Osteocyte (in vitro differentiated cells): ENCODE measurements at regions not wholly inside any gene's neighbourhood (a gene's known extent, or its start where the extent isn't known, plus 50 kb on each side); places are given as distances from the start of the nearest gene placed in this dataset.

Experiments used
- DNase-seq: peaks from one replicate; pipeline ENCODE4 v3.0.0; 2021; ENCODE audit warnings: mixed read lengths; ENCODE audit not compliant: unreplicated experiment; ENCODE audit errors: extremely low spot score
- H3K27ac Mint-ChIP-seq: one replicate; pipeline ENCODE4 v1.8.0; 2021; ENCODE audit warnings: mild to moderate bottlenecking, mixed read lengths; ENCODE audit not compliant: unreplicated experiment
- H3K27me3 Mint-ChIP-seq: one replicate; pipeline ENCODE4 v1.8.0; 2021; ENCODE audit warnings: mixed read lengths; ENCODE audit not compliant: unreplicated experiment
- H3K36me3 Mint-ChIP-seq: one replicate; pipeline ENCODE4 v1.8.0; 2021; ENCODE audit warnings: mixed read lengths; ENCODE audit not compliant: unreplicated experiment
- H3K4me1 Mint-ChIP-seq: one replicate; pipeline ENCODE4 v1.8.0; 2021; ENCODE audit warnings: mixed read lengths; ENCODE audit not compliant: unreplicated experiment
- H3K4me3 Mint-ChIP-seq: one replicate; pipeline ENCODE4 v1.8.0; 2021; ENCODE audit warnings: mild to moderate bottlenecking, moderate library complexity, mixed read lengths; ENCODE audit not compliant: unreplicated experiment
- H3K9me3 Mint-ChIP-seq: one replicate; pipeline ENCODE4 v1.8.0; 2021; ENCODE audit warnings: mixed read lengths; ENCODE audit not compliant: unreplicated experiment
- TF ChIP-seq, protein P1 (sequence below): fragments of 200-600 bp; sonication (generic); IDR thresholded peaks from 2 replicates; pipeline ENCODE4 v1.5.0; 2021; ENCODE audit warnings: antibody characterized with exemption, mild to moderate bottlenecking, moderate library complexity

DNA sequence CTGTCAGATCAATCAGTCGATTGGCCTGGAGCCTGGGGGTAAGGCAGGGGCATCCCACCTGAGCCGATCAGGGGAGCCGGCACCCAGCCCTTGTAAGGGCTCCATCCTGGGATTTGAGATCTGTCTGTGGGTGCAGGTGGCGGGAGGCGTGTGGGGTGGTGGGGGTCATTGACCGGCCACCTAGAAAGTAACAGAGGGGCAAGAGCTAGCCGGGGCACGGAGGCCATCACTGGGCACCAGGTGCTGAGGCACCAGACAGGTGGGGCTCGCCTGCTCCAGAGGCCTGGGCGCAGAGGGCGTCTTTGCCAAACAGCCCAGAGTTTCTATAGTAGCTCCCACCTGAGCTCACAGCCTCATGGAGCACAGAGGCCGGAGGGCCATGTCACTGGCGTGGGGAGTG, 55.5 kb upstream of the ADGRA1 start:
- H3K4me1 Mint-ChIP-seq: no peaks in the 10 kb centered on the region
- TF ChIP-seq, protein P1, sequence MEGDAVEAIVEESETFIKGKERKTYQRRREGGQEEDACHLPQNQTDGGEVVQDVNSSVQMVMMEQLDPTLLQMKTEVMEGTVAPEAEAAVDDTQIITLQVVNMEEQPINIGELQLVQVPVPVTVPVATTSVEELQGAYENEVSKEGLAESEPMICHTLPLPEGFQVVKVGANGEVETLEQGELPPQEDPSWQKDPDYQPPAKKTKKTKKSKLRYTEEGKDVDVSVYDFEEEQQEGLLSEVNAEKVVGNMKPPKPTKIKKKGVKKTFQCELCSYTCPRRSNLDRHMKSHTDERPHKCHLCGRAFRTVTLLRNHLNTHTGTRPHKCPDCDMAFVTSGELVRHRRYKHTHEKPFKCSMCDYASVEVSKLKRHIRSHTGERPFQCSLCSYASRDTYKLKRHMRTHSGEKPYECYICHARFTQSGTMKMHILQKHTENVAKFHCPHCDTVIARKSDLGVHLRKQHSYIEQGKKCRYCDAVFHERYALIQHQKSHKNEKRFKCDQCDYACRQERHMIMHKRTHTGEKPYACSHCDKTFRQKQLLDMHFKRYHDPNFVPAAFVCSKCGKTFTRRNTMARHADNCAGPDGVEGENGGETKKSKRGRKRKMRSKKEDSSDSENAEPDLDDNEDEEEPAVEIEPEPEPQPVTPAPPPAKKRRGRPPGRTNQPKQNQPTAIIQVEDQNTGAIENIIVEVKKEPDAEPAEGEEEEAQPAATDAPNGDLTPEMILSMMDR: no peak
- H3K27ac Mint-ChIP-seq: no peak overlapping the region
- H3K36me3 Mint-ChIP-seq: no peaks in the 10 kb centered on the region
- H3K27me3 Mint-ChIP-seq: peaks cover 11% of the 10 kb centered on the region
- H3K9me3 Mint-ChIP-seq: no peaks in the 10 kb centered on the region
- no peak for DNase-seq
- H3K4me3 Mint-ChIP-seq: no peak overlapping the region

GRCh38 chr10:133031541-133032125, 56.1 kb upstream of the ADGRA1 start:
- TF ChIP-seq, protein P1: no peak
- Mint-ChIP-seq H3K27me3 (peaks cover 11% of the 10 kb centered on the region), H3K36me3 (no peaks in the 10 kb centered on the region), H3K4me1 (no peaks in the 10 kb centered on the region), H3K4me3 (no peak overlapping the region), H3K27ac (no peak overlapping the region), H3K9me3 (no peaks in the 10 kb centered on the region)
- no peak for DNase-seq

- Mint-ChIP-seq H3K27me3 (peaks cover 11% of the 10 kb centered on the region), H3K36me3 (no peaks in the 10 kb centered on the region), H3K4me1 (no peaks in the 10 kb centered on the region), H3K9me3 (no peaks in the 10 kb centered on the region), H3K4me3 (no peak overlapping the region), H3K27ac (no peak overlapping the region)
- TF ChIP-seq, protein P1: no peak
- no peak for DNase-seq
Observed at GRCh38 chr10:133030781-133031180, 56.9 kb upstream of the ADGRA1 start.

DNA sequence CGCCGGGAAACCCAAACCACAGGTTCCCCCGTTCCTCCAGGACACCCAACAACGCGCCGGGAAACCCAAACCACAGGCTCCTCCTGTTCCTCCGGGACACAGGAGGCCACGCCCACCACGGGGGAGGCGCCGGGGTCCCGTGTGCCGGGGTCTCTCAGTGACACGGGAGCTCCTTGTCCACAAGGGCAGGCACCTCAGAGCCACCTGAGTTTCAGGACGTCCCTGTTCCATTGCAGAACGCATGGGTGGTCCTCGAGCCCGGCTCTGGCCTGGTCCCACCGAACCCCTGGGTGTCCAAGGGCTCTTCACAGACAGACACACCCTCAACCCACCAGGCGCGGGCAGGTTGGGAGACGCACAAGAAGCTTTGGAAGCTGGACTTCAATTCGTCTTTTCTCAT, 57.6 kb upstream of the ADGRA1 start:
- TF ChIP-seq, protein P1: no peak
- Mint-ChIP-seq H3K36me3 (no peaks in the 10 kb centered on the region), H3K4me3 (no peak overlapping the region), H3K27ac (no peak overlapping the region), H3K27me3 (peaks cover 4% of the 10 kb centered on the region), H3K4me1 (no peaks in the 10 kb centered on the region), H3K9me3 (no peaks in the 10 kb centered on the region)
- DNase-seq: no peak

- Mint-ChIP-seq H3K4me3 (no peak overlapping the region), H3K36me3 (no peaks in the 10 kb centered on the region), H3K27me3 (no peaks in the 10 kb centered on the region), H3K27ac (no peak overlapping the region), H3K9me3 (no peaks in the 10 kb centered on the region), H3K4me1 (no peaks in the 10 kb centered on the region)
- DNase-seq: no peak
- TF ChIP-seq, protein P1: no peak
Observed at GRCh38 chr10:133028956-133029355, 58.8 kb upstream of the ADGRA1 start.
